ENCODE measurements at regions not wholly inside any gene's neighbourhood (a gene's known extent, or its start where the extent isn't known, plus 50 kb on each side); places are given as distances from the start of the nearest gene placed in this dataset.

DNA sequence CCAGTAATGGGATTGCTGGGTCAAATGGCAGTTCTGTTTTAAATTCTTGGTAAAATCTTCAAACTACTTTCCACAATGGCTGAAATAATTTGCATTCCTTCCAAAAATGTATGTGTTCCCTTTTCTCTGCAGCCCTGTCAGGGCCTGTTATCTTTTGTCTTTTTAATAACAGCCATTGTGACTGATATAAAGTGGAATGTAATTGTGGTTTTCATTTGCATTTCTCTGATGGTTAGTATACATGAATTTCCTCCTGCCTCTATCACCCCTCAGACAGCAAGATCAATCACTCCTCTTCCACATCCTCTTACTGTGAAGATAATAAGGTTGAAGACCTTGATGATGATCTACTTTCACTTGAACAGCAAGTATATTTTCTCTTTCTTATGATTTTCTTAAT is 304.8 kb upstream of the FSIP2 start:
- H3K4me3 Mint-ChIP-seq = no peak overlapping the region
- POLR2A ChIA-PET = no interaction called here

DNA sequence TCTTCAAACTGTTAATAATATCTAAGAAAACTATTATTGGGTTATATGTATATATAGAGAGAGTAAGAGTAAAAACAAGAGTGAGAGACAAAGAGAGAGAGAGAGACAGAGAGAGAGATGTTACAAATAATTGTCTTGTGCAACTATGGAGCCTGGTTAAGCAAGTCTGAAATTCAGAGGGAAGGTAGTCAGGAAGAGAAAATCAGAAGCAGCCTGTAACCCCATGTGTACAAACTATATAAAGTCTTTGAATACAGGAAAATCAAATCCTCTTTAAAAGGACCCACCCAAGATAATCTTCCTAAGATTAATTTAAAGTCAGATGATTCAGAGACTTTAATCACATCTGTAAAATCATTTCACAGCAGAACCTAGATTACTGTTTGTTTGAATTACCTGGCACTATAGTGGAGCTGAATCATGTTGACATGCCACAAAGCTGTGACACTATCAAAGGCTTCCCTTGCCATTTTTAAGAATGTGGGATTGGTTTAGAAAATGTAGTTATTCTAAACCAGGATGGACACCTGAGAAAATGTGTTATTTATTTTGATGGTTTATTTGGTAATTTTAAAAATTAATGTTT is 301.7 kb upstream of the FSIP2 start:
- no peak overlapping the region for H3K27ac Mint-ChIP-seq
- POLR2A ChIA-PET = no interaction called here
- H3K9me3 Mint-ChIP-seq = peaks cover 5% of the 10 kb centered on the region
- H3K36me3 Mint-ChIP-seq = no peaks in the 10 kb centered on the region
- H3K4me1 Mint-ChIP-seq (ENCODE audit: low read depth) = no peaks in the 10 kb centered on the region
- no peak for DNase-seq
- H3K27me3 Mint-ChIP-seq = no peaks in the 10 kb centered on the region
- no peak overlapping the region for H3K4me3 Mint-ChIP-seq
- intact Hi-C loops (cut with micrococcal nuclease) = no loop called here
- CTCF ChIA-PET = interaction anchor here (0.7 kb wide), 1 partner anchor 214 kb away, joined by 3 read pairs; no protein-coding TSS in a partner anchor

More for the DNA sequence above, 304.8 kb upstream of the FSIP2 start:
- Mint-ChIP-seq H3K36me3 (no peaks in the 10 kb centered on the region), H3K27ac (no peak overlapping the region), H3K27me3 (no peaks in the 10 kb centered on the region), H3K4me1 (ENCODE audit: low read depth) (no peaks in the 10 kb centered on the region), H3K9me3 (peaks cover 7% of the 10 kb centered on the region)
- DNase-seq = no peak
- CTCF ChIA-PET = no interaction called here
- intact Hi-C loops (cut with micrococcal nuclease) = no loop called here

DNA sequence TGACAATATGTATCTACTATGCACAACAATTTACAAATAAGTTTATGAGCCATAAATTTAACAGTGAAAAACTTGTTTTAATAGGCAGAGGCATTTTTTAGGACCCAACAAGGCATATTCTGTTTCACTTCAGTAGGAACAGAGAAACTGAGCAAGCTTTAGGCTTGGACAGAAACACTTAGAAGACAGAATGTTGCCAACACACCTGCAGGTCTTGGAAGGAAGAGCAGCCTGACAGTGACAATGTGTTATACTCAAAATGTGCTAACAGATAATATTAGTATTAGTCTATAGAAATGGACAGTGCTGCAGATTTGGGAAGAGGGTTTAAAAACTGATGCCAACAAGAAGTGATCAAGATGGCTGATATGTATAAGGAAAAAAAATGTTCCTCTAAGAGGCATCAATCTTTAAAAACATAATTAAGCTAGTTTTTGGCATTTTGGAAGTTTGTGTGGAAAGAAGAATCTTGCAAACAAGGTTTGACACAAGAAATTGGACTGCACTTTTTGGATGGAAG is 297.1 kb upstream of the FSIP2 start:
- Mint-ChIP-seq H3K4me3 (no peak overlapping the region), H3K27ac (no peak overlapping the region), H3K4me1 (ENCODE audit: low read depth) (no peaks in the 10 kb centered on the region), H3K36me3 (no peaks in the 10 kb centered on the region), H3K9me3 (peaks cover 5% of the 10 kb centered on the region), H3K27me3 (no peaks in the 10 kb centered on the region)
- intact Hi-C loops (cut with micrococcal nuclease) = no loop called here
- ChIA-PET POLR2A (no interaction called here), CTCF (no interaction called here)
- DNase-seq = no peak

DNA sequence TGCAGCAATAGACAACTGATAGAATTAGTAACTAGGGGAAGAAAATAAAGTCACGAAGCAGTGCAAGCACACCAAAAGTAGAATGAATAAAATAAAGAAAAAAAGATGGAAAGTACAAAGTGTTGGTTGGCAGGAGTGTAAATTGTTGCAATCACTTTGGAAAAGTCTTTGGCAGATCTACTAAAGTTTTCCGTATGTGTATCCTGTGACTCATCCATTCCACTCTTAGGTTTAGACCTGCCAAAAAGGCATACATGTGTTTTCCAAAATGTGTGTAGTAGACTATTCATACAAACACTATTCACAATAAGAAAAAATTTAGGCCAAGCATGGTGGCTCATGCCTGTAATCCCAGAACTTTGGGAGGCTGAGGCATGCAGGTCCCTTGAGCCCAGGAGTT is 282.1 kb upstream of the FSIP2 start:
- no peak overlapping the region for H3K27ac Mint-ChIP-seq
- no peak overlapping the region for H3K4me3 Mint-ChIP-seq
- CTCF ChIA-PET = no interaction called here
- POLR2A ChIA-PET = no interaction called here
- H3K36me3 Mint-ChIP-seq = no peaks in the 10 kb centered on the region
- H3K4me1 Mint-ChIP-seq (ENCODE audit: low read depth) = no peaks in the 10 kb centered on the region
- intact Hi-C loops (cut with micrococcal nuclease) = no loop called here
- H3K9me3 Mint-ChIP-seq = peaks cover 17% of the 10 kb centered on the region
- H3K27me3 Mint-ChIP-seq = no peaks in the 10 kb centered on the region
- no peak for DNase-seq

DNA sequence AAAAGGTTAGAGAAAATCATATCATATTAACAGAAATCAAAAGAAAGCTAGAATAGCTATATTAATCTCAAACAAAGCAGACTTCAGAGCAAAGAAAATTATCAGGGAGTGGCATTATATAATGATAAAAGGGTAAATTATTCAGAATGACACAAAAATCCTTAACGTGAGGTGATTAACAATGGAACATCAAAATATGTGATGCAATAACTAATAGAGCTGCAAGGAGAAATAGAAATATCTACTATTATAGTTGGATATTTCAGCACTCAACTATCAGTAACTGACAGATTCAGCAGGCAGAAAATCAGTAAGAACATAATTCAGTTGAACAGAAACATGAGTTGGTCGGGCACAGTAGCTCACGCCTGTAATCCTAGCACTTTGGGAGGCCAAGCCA is 275.1 kb upstream of the FSIP2 start:
- ChIA-PET POLR2A (no interaction called here), CTCF (no interaction called here)
- peaks cover 4% of the 10 kb centered on the region for H3K9me3 Mint-ChIP-seq
- H3K36me3 Mint-ChIP-seq = no peaks in the 10 kb centered on the region
- H3K27me3 Mint-ChIP-seq = no peaks in the 10 kb centered on the region
- intact Hi-C loops (cut with micrococcal nuclease) = no loop called here
- no peak overlapping the region for H3K4me3 Mint-ChIP-seq
- no peak for DNase-seq
- H3K27ac Mint-ChIP-seq = no peak overlapping the region
- H3K4me1 Mint-ChIP-seq (ENCODE audit: low read depth) = no peaks in the 10 kb centered on the region

DNA sequence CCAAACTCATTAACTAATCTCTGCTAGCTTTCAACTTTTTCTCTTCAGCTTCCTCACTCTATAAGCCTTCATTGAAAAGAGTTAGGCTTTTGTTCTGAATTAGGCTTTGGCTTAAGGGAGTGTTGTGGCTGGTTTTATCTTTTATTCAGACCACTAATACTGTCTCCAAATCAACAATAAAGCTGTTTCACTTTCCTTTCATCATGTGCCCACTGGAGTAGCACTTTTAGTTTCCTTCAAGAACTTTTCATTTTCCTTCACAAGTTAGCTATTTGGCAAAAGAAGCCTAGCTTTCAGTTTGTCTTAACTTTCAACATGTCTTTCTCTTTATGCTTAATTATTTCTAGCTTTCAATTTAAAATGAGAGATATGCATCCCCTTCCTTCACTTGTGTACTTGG is 271.7 kb upstream of the FSIP2 start:
- H3K4me3 Mint-ChIP-seq = no peak overlapping the region
- no peak for DNase-seq
- H3K9me3 Mint-ChIP-seq = peaks cover 6% of the 10 kb centered on the region
- H3K36me3 Mint-ChIP-seq = no peaks in the 10 kb centered on the region
- ChIA-PET POLR2A (no interaction called here), CTCF (no interaction called here)
- no peak overlapping the region for H3K27ac Mint-ChIP-seq
- no peaks in the 10 kb centered on the region for H3K27me3 Mint-ChIP-seq
- intact Hi-C loops (cut with micrococcal nuclease) = no loop called here
- H3K4me1 Mint-ChIP-seq (ENCODE audit: low read depth) = no peaks in the 10 kb centered on the region

DNA sequence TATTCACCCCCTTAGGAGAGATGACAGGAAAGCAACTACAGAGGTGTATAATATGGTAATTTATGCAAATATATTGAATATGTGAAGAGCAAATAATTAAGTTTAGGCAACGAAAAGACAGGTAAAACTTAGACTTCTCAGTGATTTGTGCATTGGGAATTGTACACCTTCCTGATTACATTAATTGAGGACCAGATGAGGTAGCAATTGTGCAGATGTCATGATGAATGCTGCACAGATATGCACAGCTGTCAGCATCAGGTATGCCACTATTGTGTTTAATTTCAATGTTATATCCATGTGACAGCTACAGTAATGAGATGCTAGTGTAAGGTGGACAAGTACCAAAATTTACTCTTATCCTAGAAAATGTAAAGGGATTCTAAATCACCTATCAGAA is 267.2 kb upstream of the FSIP2 start:
- DNase-seq = no peak
- POLR2A ChIA-PET = no interaction called here
- Mint-ChIP-seq H3K9me3 (peaks cover 2% of the 10 kb centered on the region), H3K27ac (no peak overlapping the region), H3K27me3 (no peaks in the 10 kb centered on the region), H3K4me1 (ENCODE audit: low read depth) (no peaks in the 10 kb centered on the region), H3K36me3 (no peaks in the 10 kb centered on the region), H3K4me3 (no peak overlapping the region)
- intact Hi-C loops (cut with micrococcal nuclease) = no loop called here
- CTCF ChIA-PET = no interaction called here

DNA sequence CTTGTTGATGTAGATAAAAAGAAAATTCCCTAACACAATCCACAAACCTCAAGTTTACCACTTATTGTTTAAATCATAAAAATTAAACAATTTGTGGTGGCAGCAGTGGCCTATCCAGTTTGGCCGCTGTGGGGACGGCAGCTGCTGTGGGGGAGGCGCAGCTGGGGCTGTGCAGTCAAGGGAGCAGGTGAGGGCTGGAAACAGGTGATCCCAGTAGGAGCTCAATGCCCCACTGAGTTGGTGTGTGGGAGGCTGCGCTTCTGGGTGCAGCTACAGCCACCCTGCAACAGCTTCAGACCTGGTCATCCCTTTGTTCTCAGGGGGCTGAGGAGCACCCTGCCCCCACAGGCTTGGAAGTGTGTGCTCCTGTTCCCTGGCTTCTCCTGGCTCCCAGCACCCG is 266.0 kb upstream of the FSIP2 start:
- Mint-ChIP-seq H3K27ac (no peak overlapping the region), H3K36me3 (no peaks in the 10 kb centered on the region), H3K4me3 (no peak overlapping the region), H3K27me3 (no peaks in the 10 kb centered on the region), H3K9me3 (peaks cover 3% of the 10 kb centered on the region), H3K4me1 (ENCODE audit: low read depth) (no peaks in the 10 kb centered on the region)
- no peak for DNase-seq
- ChIA-PET CTCF (no interaction called here), POLR2A (no interaction called here)
- intact Hi-C loops (cut with micrococcal nuclease) = no loop called here

DNA sequence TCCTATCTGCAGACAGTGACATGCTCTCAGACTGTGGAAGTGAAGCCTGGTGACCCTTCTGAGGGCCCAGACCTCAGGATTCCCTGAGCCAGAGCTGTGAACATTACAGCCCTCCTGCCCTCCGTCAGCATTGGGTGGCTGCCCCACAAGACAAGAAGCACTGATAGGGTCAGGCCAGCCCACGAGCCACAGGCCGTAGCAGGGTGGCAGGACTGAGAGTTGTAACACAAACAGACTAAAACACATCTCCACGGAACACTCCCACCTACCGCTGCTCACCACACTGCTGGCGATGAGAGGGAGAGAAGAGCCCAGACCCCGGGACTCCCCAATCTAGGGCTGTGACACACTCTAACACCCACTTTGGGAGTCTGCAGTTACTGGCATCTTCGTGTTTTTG is 264.8 kb upstream of the FSIP2 start:
- CTCF ChIA-PET = no interaction called here
- H3K4me3 Mint-ChIP-seq = no peak overlapping the region
- no peak overlapping the region for H3K27ac Mint-ChIP-seq
- intact Hi-C loops (cut with micrococcal nuclease) = no loop called here
- POLR2A ChIA-PET = no interaction called here
- no peaks in the 10 kb centered on the region for H3K36me3 Mint-ChIP-seq
- no peaks in the 10 kb centered on the region for H3K27me3 Mint-ChIP-seq
- peaks cover 5% of the 10 kb centered on the region for H3K9me3 Mint-ChIP-seq
- no peaks in the 10 kb centered on the region for H3K4me1 Mint-ChIP-seq (ENCODE audit: low read depth)
- DNase-seq = no peak

DNA sequence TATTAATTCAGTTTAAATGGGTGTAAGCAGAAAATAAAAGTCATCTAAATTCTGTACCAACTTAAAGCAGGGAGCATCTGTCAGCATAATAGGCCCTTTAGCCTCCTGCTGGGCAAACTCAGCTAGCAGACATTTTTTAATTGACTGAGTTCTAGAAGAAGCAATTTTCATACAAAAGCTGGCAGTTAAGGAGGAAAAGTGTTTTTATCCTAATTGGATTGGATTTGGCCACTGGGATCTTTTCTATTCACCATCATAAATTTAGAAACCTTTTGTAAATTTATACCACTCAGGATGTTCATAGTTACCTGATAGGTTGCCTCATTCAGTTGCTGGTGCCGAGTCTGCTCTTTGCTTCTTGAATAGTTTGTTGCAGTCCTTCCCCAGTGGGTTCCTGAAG is 262.7 kb upstream of the FSIP2 start:
- intact Hi-C loops (cut with micrococcal nuclease) = no loop called here

DNA sequence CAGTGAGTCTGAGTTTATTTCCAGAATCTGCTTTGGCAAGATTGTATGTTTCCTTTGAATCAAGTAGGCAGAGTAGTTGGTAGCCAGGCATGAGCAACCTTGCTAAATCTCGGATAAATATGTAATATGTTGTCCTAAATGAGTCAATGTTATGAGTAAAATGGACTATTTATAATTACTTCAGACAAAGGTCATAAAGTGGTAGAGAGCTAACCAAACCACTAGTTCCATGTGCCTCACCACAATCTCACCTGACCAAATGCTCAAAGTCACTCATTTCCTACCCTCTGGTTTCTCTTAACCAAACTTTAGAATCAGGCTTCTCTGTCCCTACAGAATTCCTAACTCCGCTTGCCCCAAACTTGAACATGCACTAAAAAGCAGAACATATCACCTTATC is 261.2 kb upstream of the FSIP2 start:
- intact Hi-C loops (cut with micrococcal nuclease) = no loop called here
- H3K4me1 Mint-ChIP-seq (ENCODE audit: low read depth) = no peaks in the 10 kb centered on the region
- no peaks in the 10 kb centered on the region for H3K36me3 Mint-ChIP-seq
- H3K4me3 Mint-ChIP-seq = no peak overlapping the region
- H3K27me3 Mint-ChIP-seq = no peaks in the 10 kb centered on the region
- peaks cover 6% of the 10 kb centered on the region for H3K9me3 Mint-ChIP-seq
- no peak for DNase-seq
- CTCF ChIA-PET = no interaction called here
- no peak overlapping the region for H3K27ac Mint-ChIP-seq
- POLR2A ChIA-PET = no interaction called here

More for the DNA sequence above, 262.7 kb upstream of the FSIP2 start:
- CTCF ChIA-PET = no interaction called here
- POLR2A ChIA-PET = no interaction called here
- H3K4me3 Mint-ChIP-seq = no peak overlapping the region
- no peaks in the 10 kb centered on the region for H3K27me3 Mint-ChIP-seq
- no peak overlapping the region for H3K27ac Mint-ChIP-seq
- no peaks in the 10 kb centered on the region for H3K4me1 Mint-ChIP-seq (ENCODE audit: low read depth)
- no peak for DNase-seq
- H3K9me3 Mint-ChIP-seq = peaks cover 3% of the 10 kb centered on the region
- H3K36me3 Mint-ChIP-seq = no peaks in the 10 kb centered on the region

DNA sequence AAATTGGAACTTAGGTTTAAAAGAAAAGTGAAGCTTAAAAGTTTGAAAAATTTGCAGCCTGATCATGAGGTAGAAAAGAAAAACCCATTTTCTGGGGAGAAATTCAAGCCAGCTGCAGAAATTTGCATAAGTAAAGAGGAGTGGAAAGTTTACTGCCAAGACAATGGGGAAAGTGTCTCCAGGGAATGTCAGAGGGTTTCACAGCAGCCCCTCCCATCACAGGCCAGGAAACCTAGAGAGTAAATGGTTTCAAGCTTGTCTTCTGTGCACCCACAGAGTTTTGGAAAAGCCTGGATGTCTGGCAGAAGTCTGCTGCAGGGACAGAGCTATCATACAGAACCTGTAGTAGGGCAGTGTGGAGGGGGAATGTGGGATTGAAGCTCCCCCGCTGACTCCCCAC is 254.0 kb upstream of the FSIP2 start:
- Mint-ChIP-seq H3K4me1 (ENCODE audit: low read depth) (no peaks in the 10 kb centered on the region), H3K27ac (no peak overlapping the region), H3K36me3 (no peaks in the 10 kb centered on the region), H3K27me3 (no peaks in the 10 kb centered on the region), H3K4me3 (no peak overlapping the region), H3K9me3 (peaks cover 10% of the 10 kb centered on the region)
- POLR2A ChIA-PET = no interaction called here
- DNase-seq = no peak
- CTCF ChIA-PET = no interaction called here
- intact Hi-C loops (cut with micrococcal nuclease) = no loop called here

DNA sequence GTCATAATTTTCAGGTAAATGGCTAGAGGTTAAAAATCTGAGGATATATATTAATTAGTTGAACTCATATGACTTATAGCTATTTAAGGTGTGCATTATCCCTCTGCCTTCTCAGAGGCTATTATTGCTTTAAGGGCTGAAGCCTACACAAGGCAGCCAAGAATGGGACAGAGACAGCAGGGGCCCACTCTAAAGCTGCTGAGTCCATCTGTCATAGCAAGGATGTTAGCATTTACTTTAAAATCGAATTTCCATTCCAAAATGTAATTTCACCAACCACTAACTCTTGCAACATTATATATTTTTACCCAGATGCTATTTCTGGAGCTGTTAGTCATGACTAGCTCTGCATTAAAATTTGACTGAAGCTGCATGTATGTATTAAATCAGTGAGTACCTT is 236.3 kb upstream of the FSIP2 start:
- no peak overlapping the region for H3K4me3 Mint-ChIP-seq
- POLR2A ChIA-PET = no interaction called here

DNA sequence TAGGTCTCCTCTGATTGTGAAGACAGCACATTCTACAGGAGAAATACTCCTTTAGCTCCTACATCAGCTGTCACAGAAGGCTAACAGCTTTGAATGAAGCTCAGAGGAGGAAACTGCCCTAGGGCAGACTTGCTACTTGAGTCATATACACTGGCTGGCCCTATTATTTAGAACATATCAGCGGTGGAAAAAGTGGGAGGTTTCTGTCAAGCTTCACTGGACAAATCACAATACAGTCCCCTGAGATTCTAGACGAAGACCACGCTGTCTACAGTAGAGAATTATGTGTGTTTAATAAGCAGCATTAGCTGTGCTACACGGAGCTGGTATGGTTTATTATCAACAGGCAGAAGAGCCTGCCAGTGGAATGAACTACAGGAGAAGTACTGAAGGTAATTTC is 230.9 kb upstream of the FSIP2 start:
- Mint-ChIP-seq H3K36me3 (peaks cover 3% of the 10 kb centered on the region), H3K27ac (no peak overlapping the region), H3K4me3 (no peak overlapping the region), H3K9me3 (peaks cover 57% of the 10 kb centered on the region), H3K4me1 (ENCODE audit: low read depth) (no peaks in the 10 kb centered on the region), H3K27me3 (no peaks in the 10 kb centered on the region)
- ChIA-PET POLR2A (no interaction called here), CTCF (no interaction called here)
- no peak for DNase-seq
- intact Hi-C loops (cut with micrococcal nuclease) = no loop called here

More for the DNA sequence above, 236.3 kb upstream of the FSIP2 start:
- H3K9me3 Mint-ChIP-seq = peaks cover 32% of the 10 kb centered on the region
- no peak for DNase-seq
- H3K27me3 Mint-ChIP-seq = no peaks in the 10 kb centered on the region
- H3K27ac Mint-ChIP-seq = no peak overlapping the region
- CTCF ChIA-PET = no interaction called here
- H3K4me1 Mint-ChIP-seq (ENCODE audit: low read depth) = no peaks in the 10 kb centered on the region
- intact Hi-C loops (cut with micrococcal nuclease) = no loop called here
- H3K36me3 Mint-ChIP-seq = no peaks in the 10 kb centered on the region

All from activated CD4-positive, alpha-beta memory T cell treated with anti-CD3 and anti-CD28 coated beads for 36 hours (primary cell).